ENCODE measurements at regions not wholly inside any gene's neighbourhood (a gene's known extent, or its start where the extent isn't known, plus 50 kb on each side); places are given as distances from the start of the nearest gene placed in this dataset.

GRCh38 chr1:105678334-105678733 is 1378.1 kb upstream of the PRMT6 start:
- TF ChIP-seq CTCF (IDR thresholded peaks at IDR 0.05): no peak
- H3K36me3 Mint-ChIP-seq (ENCODE audit: low read depth): no peaks in the 10 kb centered on the region
- DNase-seq: no peak
- H3K4me1 Mint-ChIP-seq: no peaks in the 10 kb centered on the region
- H3K4me3 Mint-ChIP-seq: no peak overlapping the region
- no peaks in the 10 kb centered on the region for H3K9me3 Mint-ChIP-seq
- H3K27ac Mint-ChIP-seq: no peak overlapping the region
- H3K27me3 Mint-ChIP-seq (ENCODE audit: low read depth, poor library complexity): no peaks in the 10 kb centered on the region

- TF ChIP-seq CTCF (IDR thresholded peaks at IDR 0.05): no peak
- DNase-seq: no peak
- Mint-ChIP-seq H3K27ac (no peak overlapping the region), H3K4me3 (no peak overlapping the region), H3K27me3 (ENCODE audit: low read depth, poor library complexity) (no peaks in the 10 kb centered on the region), H3K9me3 (no peaks in the 10 kb centered on the region), H3K36me3 (ENCODE audit: low read depth) (no peaks in the 10 kb centered on the region), H3K4me1 (no peaks in the 10 kb centered on the region)
Measured at GRCh38 chr1:105684714-105685113, 1371.8 kb upstream of the PRMT6 start.

GRCh38 chr1:105686026-105686425 is 1370.4 kb upstream of the PRMT6 start:
- Mint-ChIP-seq H3K9me3 (no peaks in the 10 kb centered on the region), H3K4me1 (no peaks in the 10 kb centered on the region), H3K36me3 (ENCODE audit: low read depth) (no peaks in the 10 kb centered on the region), H3K27me3 (ENCODE audit: low read depth, poor library complexity) (no peaks in the 10 kb centered on the region), H3K27ac (no peak overlapping the region), H3K4me3 (no peak overlapping the region)
- DNase-seq: no peak
- no peak for TF ChIP-seq CTCF (IDR thresholded peaks at IDR 0.05)

GRCh38 chr1:105686874-105687690 is 1369.4 kb upstream of the PRMT6 start:
- Mint-ChIP-seq H3K9me3 (no peaks in the 10 kb centered on the region), H3K4me1 (no peaks in the 10 kb centered on the region), H3K4me3 (no peak overlapping the region), H3K27ac (no peak overlapping the region), H3K36me3 (ENCODE audit: low read depth) (no peaks in the 10 kb centered on the region), H3K27me3 (ENCODE audit: low read depth, poor library complexity) (no peaks in the 10 kb centered on the region)
- DNase-seq: no peak
- no peak for TF ChIP-seq CTCF (IDR thresholded peaks at IDR 0.05)

GRCh38 chr1:105700723-105701122 is 1355.8 kb upstream of the PRMT6 start:
- Mint-ChIP-seq H3K27me3 (ENCODE audit: low read depth, poor library complexity) (peaks cover 5% of the 10 kb centered on the region), H3K4me3 (no peak overlapping the region), H3K36me3 (ENCODE audit: low read depth) (no peaks in the 10 kb centered on the region), H3K27ac (no peak overlapping the region), H3K4me1 (no peaks in the 10 kb centered on the region), H3K9me3 (no peaks in the 10 kb centered on the region)
- TF ChIP-seq CTCF (IDR thresholded peaks at IDR 0.05): no peak
- no peak for DNase-seq

GRCh38 chr1:105724286-105724685 is 1332.2 kb upstream of the PRMT6 start:
- no peaks in the 10 kb centered on the region for H3K36me3 Mint-ChIP-seq (ENCODE audit: low read depth)
- no peak for TF ChIP-seq CTCF (IDR thresholded peaks at IDR 0.05)
- DNase-seq: no peak
- no peak overlapping the region for H3K27ac Mint-ChIP-seq
- no peaks in the 10 kb centered on the region for H3K9me3 Mint-ChIP-seq
- peaks cover 4% of the 10 kb centered on the region for H3K27me3 Mint-ChIP-seq (ENCODE audit: low read depth, poor library complexity)
- H3K4me1 Mint-ChIP-seq: no peaks in the 10 kb centered on the region
- no peak overlapping the region for H3K4me3 Mint-ChIP-seq

All from nephron progenitor cell (in vitro differentiated cells).